22Rv1 (cell line): ENCODE measurements at regions not wholly inside any gene's neighbourhood (a gene's known extent, or its start where the extent isn't known, plus 50 kb on each side); places are given as distances from the start of the nearest gene placed in this dataset.

Experiments
- ZFX ChIP-seq: fragments of 450-650 bp; IDR thresholded peaks from 2 replicates; pipeline ENCODE4 v1.6.1; 2017; ENCODE audit warnings: antibody characterized with exemption, borderline replicate concordance
- TF ChIP-seq, protein P1 (sequence below): fragments of 450-650 bp; IDR thresholded peaks from 2 replicates; pipeline ENCODE4 v1.5.1; 2017; ENCODE audit warnings: mild to moderate bottlenecking

DNA sequence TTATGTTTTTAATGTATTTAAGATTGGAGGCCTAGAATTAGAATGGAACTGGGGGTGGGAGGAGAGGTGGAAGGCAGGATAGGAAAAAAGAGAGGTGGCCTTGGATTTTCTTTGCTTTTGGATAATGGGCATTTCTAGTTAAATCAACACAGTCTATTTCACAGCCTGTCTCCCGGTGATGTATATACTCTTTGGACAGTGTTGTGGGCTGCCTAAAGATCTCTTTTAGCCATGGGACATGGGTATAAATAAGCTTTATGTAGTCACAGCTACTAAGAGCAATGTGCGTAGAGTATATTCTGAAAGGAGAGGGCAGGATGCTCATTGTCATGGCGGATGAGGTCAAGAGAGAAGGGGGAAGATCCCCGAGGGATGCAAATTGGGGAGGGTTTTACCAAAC is 1084.4 kb upstream of the RBFOX1 start:
- TF ChIP-seq, protein P1, sequence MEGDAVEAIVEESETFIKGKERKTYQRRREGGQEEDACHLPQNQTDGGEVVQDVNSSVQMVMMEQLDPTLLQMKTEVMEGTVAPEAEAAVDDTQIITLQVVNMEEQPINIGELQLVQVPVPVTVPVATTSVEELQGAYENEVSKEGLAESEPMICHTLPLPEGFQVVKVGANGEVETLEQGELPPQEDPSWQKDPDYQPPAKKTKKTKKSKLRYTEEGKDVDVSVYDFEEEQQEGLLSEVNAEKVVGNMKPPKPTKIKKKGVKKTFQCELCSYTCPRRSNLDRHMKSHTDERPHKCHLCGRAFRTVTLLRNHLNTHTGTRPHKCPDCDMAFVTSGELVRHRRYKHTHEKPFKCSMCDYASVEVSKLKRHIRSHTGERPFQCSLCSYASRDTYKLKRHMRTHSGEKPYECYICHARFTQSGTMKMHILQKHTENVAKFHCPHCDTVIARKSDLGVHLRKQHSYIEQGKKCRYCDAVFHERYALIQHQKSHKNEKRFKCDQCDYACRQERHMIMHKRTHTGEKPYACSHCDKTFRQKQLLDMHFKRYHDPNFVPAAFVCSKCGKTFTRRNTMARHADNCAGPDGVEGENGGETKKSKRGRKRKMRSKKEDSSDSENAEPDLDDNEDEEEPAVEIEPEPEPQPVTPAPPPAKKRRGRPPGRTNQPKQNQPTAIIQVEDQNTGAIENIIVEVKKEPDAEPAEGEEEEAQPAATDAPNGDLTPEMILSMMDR, result no peak
- no peak for TF ChIP-seq ZFX
